SK-N-SH treated with all-trans-retinoic acid at 6 μM for 48 hours (cell line): ENCODE measurements at regions not wholly inside any gene's neighbourhood (a gene's known extent, or its start where the extent isn't known, plus 50 kb on each side); places are given as distances from the start of the nearest gene placed in this dataset.

Source experiments
- ATAC-seq: fragments of 200-7000 bp; cut with Tn5 transposase; 3 replicates; pipeline ENCODE4 v1.9.1; 2020; ENCODE audit warnings: mild to moderate bottlenecking, moderate library complexity
- ARNTL ChIP-seq: fragments of 450-650 bp; formaldehyde crosslinking; IDR thresholded peaks from 2 replicates; pipeline ENCODE4 v1.5.0; 2020; ENCODE audit warnings: low read depth, mild to moderate bottlenecking, moderate library complexity, borderline replicate concordance
- BACH2 ChIP-seq: fragments of 250-450 bp; sonication (Bioruptor Pico); IDR thresholded peaks from 2 replicates; pipeline ENCODE4 v1.9.0; 2021; ENCODE audit warnings: mild to moderate bottlenecking, borderline replicate concordance
- CREB5 ChIP-seq: fragments of 250-450 bp; sonication (Bioruptor Pico); IDR thresholded peaks from 2 replicates; pipeline ENCODE4 v1.5.1; 2020; ENCODE audit warnings: low read depth, mild to moderate bottlenecking, moderate library complexity
- CSDC2 ChIP-seq: fragments of 250-450 bp; sonication (Bioruptor Pico); IDR thresholded peaks from 2 replicates; pipeline ENCODE4 v1.5.0; 2020; ENCODE audit warnings: mild to moderate bottlenecking, moderate library complexity
- CSRNP3 ChIP-seq: fragments of 250-450 bp; sonication (Bioruptor Pico); IDR thresholded peaks from 2 replicates; pipeline ENCODE4 v1.5.1; 2021; ENCODE audit warnings: mild to moderate bottlenecking, moderate library complexity
- ESRRG ChIP-seq: fragments of 250-450 bp; sonication (Bioruptor Pico); IDR thresholded peaks from 2 replicates; pipeline ENCODE4 v1.6.1; 2021; ENCODE audit warnings: mild to moderate bottlenecking
- GLIS3 ChIP-seq: fragments of 250-450 bp; sonication (Bioruptor Pico); IDR thresholded peaks from 2 replicates; pipeline ENCODE4 v1.5.0; 2020; ENCODE audit warnings: mild to moderate bottlenecking, moderate library complexity
- ISL1 ChIP-seq: fragments of 250-450 bp; sonication (Bioruptor Pico); IDR thresholded peaks from 2 replicates; pipeline ENCODE4 v2.1.2; 2022; ENCODE audit warnings: mild to moderate bottlenecking, moderate library complexity
- OSR1 ChIP-seq: fragments of 250-450 bp; sonication (Bioruptor Pico); IDR thresholded peaks from 2 replicates; pipeline ENCODE4 v1.8.0; 2022; ENCODE audit warnings: moderate library complexity, mild to moderate bottlenecking, inconsistent platforms
- PPARA ChIP-seq: fragments of 250-450 bp; sonication (Bioruptor Pico); IDR thresholded peaks from 2 replicates; pipeline ENCODE4 v1.5.0; 2020; ENCODE audit warnings: mild to moderate bottlenecking, borderline replicate concordance
- RARB ChIP-seq: fragments of 250-450 bp; sonication (Bioruptor Pico); IDR thresholded peaks from 2 replicates; pipeline ENCODE4 v1.8.0; 2021; ENCODE audit warnings: mild to moderate bottlenecking, moderate library complexity
- SNAI2 ChIP-seq: fragments of 250-450 bp; sonication (Bioruptor Pico); IDR thresholded peaks from 2 replicates; pipeline ENCODE4 v1.5.0; 2020; ENCODE audit warnings: mild to moderate bottlenecking, moderate library complexity
- TCF4 ChIP-seq: fragments of 250-450 bp; sonication (Bioruptor Pico); IDR thresholded peaks from 2 replicates; pipeline ENCODE4 v1.8.0; 2021; ENCODE audit warnings: mild to moderate bottlenecking, moderate library complexity, borderline replicate concordance
- TOX ChIP-seq: fragments of 250-450 bp; sonication (Bioruptor Pico); IDR thresholded peaks from 2 replicates; pipeline ENCODE4 v1.8.0; 2021; ENCODE audit warnings: mild to moderate bottlenecking, moderate library complexity, borderline replicate concordance
- ZC3H10 ChIP-seq: fragments of 250-450 bp; sonication (Bioruptor Pico); IDR thresholded peaks from 2 replicates; pipeline ENCODE4 v1.5.1; 2021; ENCODE audit warnings: mild to moderate bottlenecking, moderate library complexity
- ZFP3 ChIP-seq: fragments of 250-450 bp; sonication (Bioruptor Pico); IDR thresholded peaks from 2 replicates; pipeline ENCODE4 v1.5.0; 2020; ENCODE audit warnings: mild to moderate bottlenecking, moderate library complexity
- ZFP30 ChIP-seq: fragments of 450-650 bp; formaldehyde crosslinking; IDR thresholded peaks from 2 replicates; pipeline ENCODE4 v1.5.0; 2022; ENCODE audit warnings: mild to moderate bottlenecking, moderate library complexity
- ZNF565 ChIP-seq: fragments of 450-650 bp; formaldehyde crosslinking; conservative IDR thresholded peaks from 2 replicates; pipeline ENCODE4 v1.5.0; 2020; ENCODE audit warnings: low read depth, mild to moderate bottlenecking, moderate library complexity
- ZNF70 ChIP-seq: fragments of 450-650 bp; formaldehyde crosslinking; IDR thresholded peaks from 2 replicates; pipeline ENCODE4 v1.5.0; 2020; ENCODE audit warnings: mild to moderate bottlenecking, moderate library complexity
- ZNF8 ChIP-seq: fragments of 450-650 bp; formaldehyde crosslinking; IDR thresholded peaks from 2 replicates; pipeline ENCODE4 v1.5.0; 2020; ENCODE audit warnings: mild to moderate bottlenecking, moderate library complexity
- TF ChIP-seq, protein P1 (sequence below): fragments of 250-450 bp; sonication (Bioruptor Pico); IDR thresholded peaks from 2 replicates; pipeline ENCODE4 v1.8.0; 2020; ENCODE audit warnings: mild to moderate bottlenecking, moderate library complexity, borderline replicate concordance
- TF ChIP-seq, protein P2 (sequence below): fragments of 250-450 bp; sonication (Bioruptor Pico); IDR thresholded peaks from 2 replicates; pipeline ENCODE4 v1.8.0; 2021; ENCODE audit warnings: low read depth, mild to moderate bottlenecking, moderate library complexity, borderline replicate concordance

- no peak for ATAC-seq
- TF ChIP-seq BACH2 (CRISPR knock-in tag) (no peak), CREB5 (CRISPR knock-in tag) (no peak)
Measured at GRCh38 chr5:138702166-138703077, 50.8 kb upstream of the CTNNA1 start.

DNA sequence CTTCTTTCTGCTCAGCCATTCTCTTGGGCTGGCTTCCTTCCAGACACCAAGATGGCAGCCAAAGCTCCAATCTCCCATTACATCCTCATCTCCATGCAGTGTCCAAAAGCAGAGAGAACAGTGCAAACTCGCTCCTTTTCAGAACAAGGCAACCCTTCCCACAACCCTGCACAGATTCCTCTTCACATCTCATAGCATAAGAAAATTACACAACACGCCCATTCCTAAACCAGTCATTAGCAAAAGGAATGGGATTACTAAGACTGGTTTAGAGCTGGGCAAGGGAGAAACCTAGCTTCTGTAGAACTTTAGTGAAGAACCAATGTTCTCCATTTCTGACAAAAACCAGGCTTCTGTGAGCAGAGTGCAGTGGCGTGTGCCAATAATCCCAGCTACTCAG is 51.5 kb upstream of the CTNNA1 start:
- ATAC-seq, result no peak
- TF ChIP-seq RARB (CRISPR knock-in tag), result no peak
- no peak for TF ChIP-seq ISL1 (CRISPR knock-in tag)
- no peak for TF ChIP-seq ZC3H10 (CRISPR knock-in tag)
- no peak for TF ChIP-seq ZFP30
- TF ChIP-seq CSDC2 (CRISPR knock-in tag), result no peak
- TF ChIP-seq CSRNP3 (CRISPR knock-in tag), result no peak
- TF ChIP-seq, protein P1, sequence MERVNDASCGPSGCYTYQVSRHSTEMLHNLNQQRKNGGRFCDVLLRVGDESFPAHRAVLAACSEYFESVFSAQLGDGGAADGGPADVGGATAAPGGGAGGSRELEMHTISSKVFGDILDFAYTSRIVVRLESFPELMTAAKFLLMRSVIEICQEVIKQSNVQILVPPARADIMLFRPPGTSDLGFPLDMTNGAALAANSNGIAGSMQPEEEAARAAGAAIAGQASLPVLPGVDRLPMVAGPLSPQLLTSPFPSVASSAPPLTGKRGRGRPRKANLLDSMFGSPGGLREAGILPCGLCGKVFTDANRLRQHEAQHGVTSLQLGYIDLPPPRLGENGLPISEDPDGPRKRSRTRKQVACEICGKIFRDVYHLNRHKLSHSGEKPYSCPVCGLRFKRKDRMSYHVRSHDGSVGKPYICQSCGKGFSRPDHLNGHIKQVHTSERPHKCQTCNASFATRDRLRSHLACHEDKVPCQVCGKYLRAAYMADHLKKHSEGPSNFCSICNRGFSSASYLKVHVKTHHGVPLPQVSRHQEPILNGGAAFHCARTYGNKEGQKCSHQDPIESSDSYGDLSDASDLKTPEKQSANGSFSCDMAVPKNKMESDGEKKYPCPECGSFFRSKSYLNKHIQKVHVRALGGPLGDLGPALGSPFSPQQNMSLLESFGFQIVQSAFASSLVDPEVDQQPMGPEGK (CRISPR knock-in tag), result no peak
- no peak for TF ChIP-seq BACH2 (CRISPR knock-in tag)
- no peak for TF ChIP-seq PPARA (CRISPR knock-in tag)
- no peak for TF ChIP-seq OSR1 (CRISPR knock-in tag)
- TF ChIP-seq ZNF565 (CRISPR knock-in tag), result no peak
- no peak for TF ChIP-seq ARNTL (CRISPR knock-in tag)
- no peak for TF ChIP-seq ZNF70 (CRISPR knock-in tag)
- TF ChIP-seq ZNF8 (CRISPR knock-in tag), result no peak
- TF ChIP-seq GLIS3 (CRISPR knock-in tag), result no peak
- no peak for TF ChIP-seq TOX (CRISPR knock-in tag)
- TF ChIP-seq, protein P2, sequence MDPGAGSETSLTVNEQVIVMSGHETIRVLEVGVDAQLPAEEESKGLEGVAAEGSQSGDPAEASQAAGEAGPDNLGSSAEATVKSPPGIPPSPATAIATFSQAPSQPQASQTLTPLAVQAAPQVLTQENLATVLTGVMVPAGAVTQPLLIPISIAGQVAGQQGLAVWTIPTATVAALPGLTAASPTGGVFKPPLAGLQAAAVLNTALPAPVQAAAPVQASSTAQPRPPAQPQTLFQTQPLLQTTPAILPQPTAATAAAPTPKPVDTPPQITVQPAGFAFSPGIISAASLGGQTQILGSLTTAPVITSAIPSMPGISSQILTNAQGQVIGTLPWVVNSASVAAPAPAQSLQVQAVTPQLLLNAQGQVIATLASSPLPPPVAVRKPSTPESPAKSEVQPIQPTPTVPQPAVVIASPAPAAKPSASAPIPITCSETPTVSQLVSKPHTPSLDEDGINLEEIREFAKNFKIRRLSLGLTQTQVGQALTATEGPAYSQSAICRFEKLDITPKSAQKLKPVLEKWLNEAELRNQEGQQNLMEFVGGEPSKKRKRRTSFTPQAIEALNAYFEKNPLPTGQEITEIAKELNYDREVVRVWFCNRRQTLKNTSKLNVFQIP (CRISPR knock-in tag), result no peak
- TF ChIP-seq ESRRG (CRISPR knock-in tag), result no peak
- no peak for TF ChIP-seq SNAI2 (CRISPR knock-in tag)
- no peak for TF ChIP-seq ZFP3 (CRISPR knock-in tag)

DNA sequence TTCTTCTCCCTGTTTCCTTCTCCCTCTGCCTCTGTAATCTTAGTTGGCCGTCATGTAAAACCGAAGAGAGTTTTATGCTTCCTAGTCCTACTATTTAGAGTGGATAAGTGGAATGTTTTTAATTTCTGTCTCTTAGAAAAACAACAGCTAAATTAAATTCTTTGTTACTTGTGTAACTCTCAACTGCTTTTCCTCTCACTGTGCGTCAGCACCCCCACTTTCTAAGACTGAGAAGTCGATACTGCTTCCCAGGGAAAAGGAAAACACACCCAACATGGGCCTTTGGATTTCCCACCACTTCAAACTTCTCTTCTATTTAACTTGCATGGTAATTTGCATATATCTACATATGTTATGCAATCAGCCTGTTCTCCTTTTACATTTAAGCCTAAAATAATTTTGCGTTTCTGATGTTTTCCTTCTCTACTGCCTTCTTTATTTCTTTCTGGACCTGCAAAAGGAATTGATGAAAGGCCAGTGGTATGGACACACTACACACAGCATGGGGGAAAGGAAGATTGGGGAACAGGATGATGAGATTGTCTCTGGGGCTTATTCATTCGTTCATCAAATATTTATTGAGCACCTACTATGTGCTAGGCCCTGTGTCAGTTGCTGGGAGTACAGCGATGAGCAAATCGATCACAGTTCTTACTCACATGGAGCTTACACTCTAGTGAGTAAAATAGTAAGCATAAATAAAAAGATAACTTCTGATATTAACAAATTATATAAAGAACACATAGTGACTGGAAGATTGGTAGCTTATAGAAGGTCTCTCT is 52.5 kb upstream of the CTNNA1 start:
- TF ChIP-seq, protein P1 (CRISPR knock-in tag), result no peak
- TF ChIP-seq GLIS3 (CRISPR knock-in tag) (no peak), TCF4 (no peak), BACH2 (CRISPR knock-in tag) (no peak), ZNF70 (CRISPR knock-in tag) (no peak)
- ATAC-seq, result no peak
